ENCODE measurements at regions not wholly inside any gene's neighbourhood (a gene's known extent, or its start where the extent isn't known, plus 50 kb on each side); places are given as distances from the start of the nearest gene placed in this dataset.

DNA sequence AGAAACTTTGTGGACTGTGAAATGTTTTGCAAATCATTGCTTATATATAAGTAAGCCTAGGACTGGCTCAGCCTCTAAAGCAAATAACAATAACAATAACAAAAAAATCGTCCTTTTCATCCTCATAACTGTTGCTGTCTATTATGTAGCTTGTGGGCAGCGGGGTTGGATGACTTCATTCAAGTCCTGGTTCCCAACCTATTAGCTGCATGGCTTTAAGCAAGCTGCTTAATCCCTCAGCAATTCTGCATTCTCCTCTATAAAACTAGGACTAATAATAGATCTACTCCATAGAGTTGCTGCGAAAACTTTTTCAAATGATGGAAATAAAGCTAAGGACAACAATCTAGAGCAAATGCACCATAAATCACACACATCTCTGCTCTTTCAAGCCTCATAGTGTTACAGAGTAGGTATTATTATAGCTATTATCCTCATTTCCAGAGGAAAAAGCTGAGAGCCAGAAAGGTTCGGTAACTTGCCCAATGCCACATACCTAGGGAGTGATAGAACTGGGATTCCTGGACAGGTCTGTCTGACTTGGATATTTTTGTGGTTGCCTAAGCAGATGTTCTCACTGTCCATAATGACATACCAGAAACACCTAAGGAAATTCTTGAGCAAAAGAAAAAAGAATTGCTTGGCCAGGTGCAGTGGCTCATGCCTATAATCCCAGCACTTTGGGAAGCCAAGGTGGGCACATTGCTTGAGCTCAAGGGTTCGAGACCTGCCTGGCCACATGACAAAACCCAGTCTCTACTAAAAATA is 98.8 kb upstream of the ADRA1B start:
- Histone ChIP-seq H3K9ac (ENCODE audit: insufficient read depth in 1 of 2, low read depth in 2 of 2, low read length in 2 of 2) (no peak overlapping the region), H3K9me3 (replicated peaks; ENCODE audit: control insufficient read depth, insufficient read depth, low read depth, low read length) (no peaks in the 10 kb centered on the region), H3K79me2 (ENCODE audit: control insufficient read depth, insufficient read depth, low read length) (no peaks in the 10 kb centered on the region), H3K36me3 (ENCODE audit: control insufficient read depth, insufficient read depth, low read length) (no peaks in the 10 kb centered on the region), H4K20me1 (replicated peaks; ENCODE audit: control insufficient read depth, insufficient read depth, low read length) (no peaks in the 10 kb centered on the region), H3K4me3 (no peak overlapping the region), H2AFZ (ENCODE audit: low read depth, low read length) (no peak overlapping the region), H3K9me1 (ENCODE audit: control insufficient read depth, insufficient read depth, low read length) (no peaks in the 10 kb centered on the region), H3K4me1 (replicated peaks in 1 of 2; ENCODE audit: control insufficient read depth in 2 of 2, insufficient read depth in 2 of 2, low read length in 2 of 2) (no peaks in the 10 kb centered on the region), H3K27me3 (ENCODE audit: control insufficient read depth in 2 of 2, insufficient read depth in 2 of 2, low read length in 2 of 2) (peaks cover 0 to 8% of the 10 kb centered on the region in 2 experiments; a peak in 3 of 5 replicates), H3K27ac (ENCODE audit: extremely low read depth, low read depth, low read length) (no peak overlapping the region), H3K4me2 (ENCODE audit: insufficient read depth, low read length) (no peak overlapping the region)
- intact Hi-C loops (cut with micrococcal nuclease) = no loop called here
- ATAC-seq = no peak
- BruUV-seq (replicated peaks) = no TSS peak
- no peak for DNase-seq (ENCODE audit: extremely low read depth in 1 of 4, low spot score in 3 of 4)
- ChIA-PET POLR2A (no interaction called here), CTCF (ENCODE audit: low intra/inter-chr PET ratio) (no interaction called here)
- no peak for FAIRE-seq
- 1% methylated on average over 5 of the region's 5 CpGs for WGBS (ENCODE audit: insufficient coverage, low coverage, missing lambda C conversion rate)
- TF ChIP-seq ZNF324 (CRISPR knock-in tag; IDR thresholded peaks at IDR 0.05) = no peak
- no peak for TF ChIP-seq FOXK2 (conservative IDR thresholded peaks at IDR 0.05 in 1 of 2, IDR thresholded peaks at IDR 0.05 in 1 of 2; ENCODE audit: low read depth in 2 of 2)
- no peak for TF ChIP-seq IRF9 (tag; IDR thresholded peaks at IDR 0.05)
- TF ChIP-seq HCFC1 (IDR thresholded peaks at IDR 0.05; ENCODE audit: low read depth, low read length) = no peak
- no peak for TF ChIP-seq ZNF696 (CRISPR knock-in tag; conservative IDR thresholded peaks at IDR 0.05)
- TF ChIP-seq, protein P1, sequence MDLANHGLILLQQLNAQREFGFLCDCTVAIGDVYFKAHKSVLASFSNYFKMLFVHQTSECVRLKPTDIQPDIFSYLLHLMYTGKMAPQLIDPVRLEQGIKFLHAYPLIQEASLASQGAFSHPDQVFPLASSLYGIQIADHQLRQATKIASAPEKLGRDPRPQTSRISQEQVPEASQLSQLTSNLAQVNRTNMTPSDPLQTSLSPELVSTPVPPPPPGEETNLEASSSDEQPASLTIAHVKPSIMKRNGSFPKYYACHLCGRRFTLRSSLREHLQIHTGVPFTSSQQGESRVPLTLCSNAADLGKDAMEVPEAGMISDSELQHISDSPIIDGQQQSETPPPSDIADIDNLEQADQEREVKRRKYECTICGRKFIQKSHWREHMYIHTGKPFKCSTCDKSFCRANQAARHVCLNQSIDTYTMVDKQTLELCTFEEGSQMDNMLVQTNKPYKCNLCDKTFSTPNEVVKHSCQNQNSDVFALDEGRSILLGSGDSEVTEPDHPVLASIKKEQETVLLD (IDR thresholded peaks at IDR 0.05) = no peak
- no peak for TF ChIP-seq CREB1 (IDR thresholded peaks at IDR 0.05)
- no peak for TF ChIP-seq CREB1 (CRISPR knock-in tag; IDR thresholded peaks at IDR 0.05)
- no peak for TF ChIP-seq TSC22D4 (tag; IDR thresholded peaks at IDR 0.05)
- in situ Hi-C loops (cut with MboI) = no loop called here
